ENCODE measurements at regions not wholly inside any gene's neighbourhood (a gene's known extent, or its start where the extent isn't known, plus 50 kb on each side); places are given as distances from the start of the nearest gene placed in this dataset.
"Not testable (repeated sequence)": the region's sequence is repeated elsewhere in the genome, so short reads cannot be mapped to it uniquely, and the experiment has no call there.

GRCh38 chr5:91283326-91283725, 99.8 kb downstream of the ARRDC3 start:
- no peak for DNase-seq

- no peak for DNase-seq
Measured at GRCh38 chr5:91282210-91282609, 100.9 kb downstream of the ARRDC3 start.

GRCh38 chr5:91281401-91281800, 101.7 kb downstream of the ARRDC3 start:
- DNase-seq: no peak

- DNase-seq: peak; percentile 85
Measured at GRCh38 chr5:91280362-91281269, 102.5 kb downstream of the ARRDC3 start.

- DNase-seq: no peak
Measured at GRCh38 chr5:91277840-91278239, 105.3 kb downstream of the ARRDC3 start.

- DNase-seq: no peak
Measured at GRCh38 chr5:91277093-91277626, 106.0 kb downstream of the ARRDC3 start.

GRCh38 chr5:91272858-91273257, 110.3 kb downstream of the ARRDC3 start:
- DNase-seq: no peak

GRCh38 chr5:91271999-91272398, 111.1 kb downstream of the ARRDC3 start:
- no peak for DNase-seq

- no peak for DNase-seq
Measured at GRCh38 chr5:91269198-91269597, 113.9 kb downstream of the ARRDC3 start.

- no peak for DNase-seq
Measured at GRCh38 chr5:91266184-91266705, 116.9 kb downstream of the ARRDC3 start.

- DNase-seq: no peak
Measured at GRCh38 chr5:91264311-91265051, 118.6 kb downstream of the ARRDC3 start.

- DNase-seq: no peak
Measured at GRCh38 chr5:91263898-91264297, 119.2 kb downstream of the ARRDC3 start.

GRCh38 chr5:91257301-91257700, 125.8 kb downstream of the ARRDC3 start:
- DNase-seq: no peak

GRCh38 chr5:91256142-91256524, 127.0 kb downstream of the ARRDC3 start:
- no peak for DNase-seq

GRCh38 chr5:91255396-91256141, 127.5 kb downstream of the ARRDC3 start:
- DNase-seq: no peak

GRCh38 chr5:91252916-91253315, 130.2 kb downstream of the ARRDC3 start:
- no peak for DNase-seq

GRCh38 chr5:91245871-91246270, 137.2 kb downstream of the ARRDC3 start:
- DNase-seq: no peak

GRCh38 chr5:91245074-91245452, 138.1 kb downstream of the ARRDC3 start:
- DNase-seq: no peak

- DNase-seq: no peak
Measured at GRCh38 chr5:91244380-91245073, 138.6 kb downstream of the ARRDC3 start.

GRCh38 chr5:91243852-91244251, 139.3 kb downstream of the ARRDC3 start:
- no peak for DNase-seq

- DNase-seq: no peak
Measured at GRCh38 chr5:91243286-91243685, 139.8 kb downstream of the ARRDC3 start.

GRCh38 chr5:91241460-91241859, 141.7 kb downstream of the ARRDC3 start:
- not testable (repeated sequence) for DNase-seq
